ENCODE measurements at regions not wholly inside any gene's neighbourhood (a gene's known extent, or its start where the extent isn't known, plus 50 kb on each side); places are given as distances from the start of the nearest gene placed in this dataset.
"Not testable (repeated sequence)": the region's sequence is repeated elsewhere in the genome, so short reads cannot be mapped to it uniquely, and the experiment has no call there.

GRCh38 chr6:96276305-96276704 lies 245.3 kb upstream of the UFL1 start:
- DNase-seq (ENCODE audit: low spot score), result no peak

GRCh38 chr6:96276856-96277255 lies 244.8 kb upstream of the UFL1 start:
- no peak for DNase-seq (ENCODE audit: low spot score)

- no peak for DNase-seq (ENCODE audit: low spot score)
Observed at GRCh38 chr6:96279084-96279483, 242.5 kb upstream of the UFL1 start.

- DNase-seq (ENCODE audit: low spot score), result no peak
Observed at GRCh38 chr6:96286503-96286902, 235.1 kb upstream of the UFL1 start.

GRCh38 chr6:96299525-96299924 lies 222.1 kb upstream of the UFL1 start:
- no peak for DNase-seq (ENCODE audit: low spot score)

- no peak for DNase-seq (ENCODE audit: low spot score)
Observed at GRCh38 chr6:96301023-96301422, 220.6 kb upstream of the UFL1 start.

GRCh38 chr6:96301781-96302180 lies 219.8 kb upstream of the UFL1 start:
- DNase-seq (ENCODE audit: low spot score), result peak; percentile 24

- DNase-seq (ENCODE audit: low spot score), result no peak
Observed at GRCh38 chr6:96302991-96303390, 218.6 kb upstream of the UFL1 start.

GRCh38 chr6:96304997-96305396 lies 216.6 kb upstream of the UFL1 start:
- DNase-seq (ENCODE audit: low spot score), result no peak

GRCh38 chr6:96330884-96331283 lies 190.7 kb upstream of the UFL1 start:
- DNase-seq (ENCODE audit: low spot score), result peak; percentile 26

GRCh38 chr6:96340164-96340563 lies 181.4 kb upstream of the UFL1 start:
- DNase-seq (ENCODE audit: low spot score), result no peak

GRCh38 chr6:96345501-96345900 lies 176.1 kb upstream of the UFL1 start:
- no peak for DNase-seq (ENCODE audit: low spot score)

- DNase-seq (ENCODE audit: low spot score), result no peak
Observed at GRCh38 chr6:96381246-96381645, 140.4 kb upstream of the UFL1 start.

GRCh38 chr6:96391776-96392360 lies 129.7 kb upstream of the UFL1 start:
- DNase-seq (ENCODE audit: low spot score), result peak; percentile 69

- DNase-seq (ENCODE audit: low spot score), result no peak
Observed at GRCh38 chr6:96394727-96395126, 126.9 kb upstream of the UFL1 start.

- DNase-seq (ENCODE audit: low spot score), result no peak
Observed at GRCh38 chr6:96410467-96410866, 111.1 kb upstream of the UFL1 start.

GRCh38 chr6:96420294-96420693 lies 101.3 kb upstream of the UFL1 start:
- DNase-seq (ENCODE audit: low spot score), result peak; percentile 17

GRCh38 chr6:96433950-96434349 lies 87.7 kb upstream of the UFL1 start:
- no peak for DNase-seq (ENCODE audit: low spot score)

- no peak for DNase-seq (ENCODE audit: low spot score)
Observed at GRCh38 chr6:96436398-96436797, 85.2 kb upstream of the UFL1 start.

- not testable (repeated sequence) for DNase-seq (ENCODE audit: low spot score)
Observed at GRCh38 chr6:96437228-96437627, 84.4 kb upstream of the UFL1 start.

GRCh38 chr6:96450082-96450769 lies 71.4 kb upstream of the UFL1 start:
- DNase-seq (ENCODE audit: low spot score), result no peak

- DNase-seq (ENCODE audit: low spot score), result no peak
Observed at GRCh38 chr6:96450770-96451130, 70.9 kb upstream of the UFL1 start.

GRCh38 chr6:96458771-96459170 lies 62.8 kb upstream of the UFL1 start:
- no peak for DNase-seq (ENCODE audit: low spot score)

GRCh38 chr6:96460052-96460700 lies 61.4 kb upstream of the UFL1 start:
- DNase-seq (ENCODE audit: low spot score), result no peak

Measured in putamen (tissue), 1 donor.